H1 (cell line): ENCODE measurements at regions not wholly inside any gene's neighbourhood (a gene's known extent, or its start where the extent isn't known, plus 50 kb on each side); places are given as distances from the start of the nearest gene placed in this dataset.

ENCODE experiments used
- CTCF ChIA-PET: fragments of 300-600 bp; sonication (Branson Sonifier 250); formaldehyde crosslinking; loops from one replicate; lab custom pipeline; 2021; ENCODE audit not compliant: partially characterized antibody; lab: Charles Lee
- POLR2A ChIA-PET: fragments of 300-600 bp; sonication (Branson Sonifier 250); formaldehyde crosslinking; loops from one replicate; lab custom pipeline; 2021; ENCODE audit warnings: inconsistent platforms; ENCODE audit not compliant: partially characterized antibody; lab: Charles Lee
- DNase-seq, 2 experiments: peaks; one replicate each; pipeline versions ENCODE4 v3.0.0 to v3.0.0-alpha.2; 2010 to 2022; ENCODE audit warnings: low spot score in 2 of 2, low read depth in 1 of 2, mixed read lengths in 1 of 2
- FAIRE-seq: peaks from 2 replicates; lab custom pipeline; 2011; peaks lifted over from hg19 to GRCh38; lab: Jason Lieb, UNC
- H2AFZ ChIP-seq: 2 replicates; pipeline ENCODE4 v1.8.1; 2012; ENCODE audit warnings: low read length, inconsistent platforms
- H2AK5ac ChIP-seq: 2 replicates; pipeline ENCODE4 v1.6.1; 2013; ENCODE audit warnings: low read depth, low read length
- H2BK120ac ChIP-seq: replicated peaks from 2 replicates; pipeline ENCODE3; 2013; ENCODE audit warnings: low read depth, low read length, inconsistent platforms
- H2BK12ac ChIP-seq: 2 replicates; pipeline ENCODE4 v1.6.1; 2013; ENCODE audit warnings: low read depth, low read length
- H2BK15ac ChIP-seq: 2 replicates; pipeline ENCODE4 v1.6.1; 2013; ENCODE audit warnings: low read length
- H2BK20ac ChIP-seq: 2 replicates; pipeline ENCODE4 v1.6.1; 2013; ENCODE audit warnings: low read length
- H2BK5ac ChIP-seq: 2 replicates; pipeline ENCODE4 v1.6.1; 2013; ENCODE audit warnings: low read depth, low read length
- H3K14ac ChIP-seq: 2 replicates; pipeline ENCODE4 v1.6.1; 2013; ENCODE audit warnings: inconsistent platforms; ENCODE audit not compliant: insufficient read length
- H3K18ac ChIP-seq: 2 replicates; pipeline ENCODE4 v1.6.1; 2013; ENCODE audit warnings: low read length; ENCODE audit errors: extremely low read depth
- H3K23ac ChIP-seq: 2 replicates; pipeline ENCODE4 v1.6.1; 2013; ENCODE audit warnings: inconsistent platforms; ENCODE audit not compliant: insufficient read length
- H3K23me2 ChIP-seq: 2 replicates; pipeline ENCODE4 v1.6.1; 2013; ENCODE audit warnings: low read depth, low read length
- H3K27ac ChIP-seq: 2 replicates; pipeline ENCODE4 v1.6.1; 2011; ENCODE audit warnings: low read depth, low read length, inconsistent platforms
- H3K27me3 ChIP-seq, 4 experiments: replicated peaks in 1 of 4; 1 replicate in 1 of 4; 2 replicates in 3 of 4; pipeline versions ENCODE4 v1.6.1 to v1.8.1; 2011 to 2013; ENCODE audit warnings: low read length in 3 of 4, mild to moderate bottlenecking in 3 of 4, inconsistent platforms in 2 of 4, mixed read lengths in 2 of 4, moderate library complexity in 1 of 4; ENCODE audit not compliant: control insufficient read depth in 3 of 4, insufficient read depth in 3 of 4; ENCODE audit errors: extremely low read depth in 1 of 4
- H3K36me3 ChIP-seq, 4 experiments: 2 replicates each; pipeline versions ENCODE4 v1.6.1 to v1.8.1; 2011 to 2013; ENCODE audit warnings: mild to moderate bottlenecking in 4 of 4, low read length in 3 of 4, moderate library complexity in 2 of 4, control low read depth in 1 of 4, inconsistent platforms in 1 of 4; ENCODE audit not compliant: insufficient read depth in 4 of 4, control insufficient read depth in 2 of 4
- H3K4ac ChIP-seq: replicated peaks from 2 replicates; pipeline ENCODE3; 2013; ENCODE audit warnings: low read length, low read depth, mixed read lengths, inconsistent platforms; ENCODE audit not compliant: insufficient read length
- H3K4me1 ChIP-seq, 4 experiments: replicated peaks in 1 of 4; 1 replicate in 1 of 4; 2 replicates in 3 of 4; pipeline versions ENCODE4 v1.6.1 to v1.8.1; 2011 to 2013; ENCODE audit warnings: low read length in 3 of 4, inconsistent platforms in 2 of 4, mixed read lengths in 1 of 4; ENCODE audit not compliant: insufficient read depth in 4 of 4, control insufficient read depth in 3 of 4
- H3K4me2 ChIP-seq, 2 experiments: 2 replicates each; pipeline versions ENCODE4 v1.6.1 to v1.8.1; 2011 to 2013; ENCODE audit warnings: low read depth in 2 of 2, low read length in 2 of 2, control low read depth in 1 of 2, inconsistent platforms in 1 of 2, mild to moderate bottlenecking in 1 of 2; ENCODE audit not compliant: insufficient read depth in 1 of 2
- H3K4me3 ChIP-seq, 4 experiments: fragments of 200-600, 300-600 bp in 1 of 4; sonication (generic), shearing (Covaris generic), sonication (Bioruptor Twin) in 1 of 4; 2 replicates each; pipeline versions ENCODE4 v1.5.1 to v1.8.1; 2011 to 2016; ENCODE audit warnings: low read length in 4 of 4, low read depth in 3 of 4, control low read depth in 2 of 4, inconsistent platforms in 2 of 4, mild to moderate bottlenecking in 2 of 4, mixed read lengths in 1 of 4, moderate library complexity in 1 of 4; ENCODE audit not compliant: insufficient read depth in 2 of 4; ENCODE audit errors: extremely low read depth in 1 of 4
- H3K56ac ChIP-seq: replicated peaks from 2 replicates; pipeline ENCODE3; 2013; ENCODE audit warnings: low read depth, mild to moderate bottlenecking, mixed read lengths, low read length, inconsistent platforms; ENCODE audit not compliant: insufficient read length
- H3K79me1 ChIP-seq: 2 replicates; pipeline ENCODE4 v1.6.1; 2013; ENCODE audit warnings: low read depth, low read length, control low read depth
- H3K79me2 ChIP-seq, 2 experiments: 2 replicates each; pipeline versions ENCODE4 v1.6.1 to v1.8.1; 2012 to 2013; ENCODE audit warnings: low read length in 2 of 2, mild to moderate bottlenecking in 2 of 2, inconsistent platforms in 1 of 2; ENCODE audit not compliant: insufficient read depth in 2 of 2, control insufficient read depth in 1 of 2
- H3K9ac ChIP-seq, 4 experiments: replicated peaks in 1 of 4; 1 replicate in 1 of 4; 2 replicates in 3 of 4; pipeline versions ENCODE4 v1.6.1 to v1.8.1; 2011 to 2013; ENCODE audit warnings: low read depth in 3 of 4, low read length in 3 of 4, control low read depth in 2 of 4, mild to moderate bottlenecking in 2 of 4, moderate library complexity in 2 of 4, inconsistent platforms in 1 of 4; ENCODE audit errors: extremely low read depth in 1 of 4
- H3K9me3 ChIP-seq, 2 experiments: 2 replicates each; pipeline versions ENCODE4 v1.6.1 to v1.8.1; 2012 to 2013; ENCODE audit warnings: mild to moderate bottlenecking in 2 of 2, moderate library complexity in 2 of 2, control low read depth in 1 of 2, inconsistent platforms in 1 of 2, low read depth in 1 of 2, low read length in 1 of 2, mixed read lengths in 1 of 2; ENCODE audit not compliant: insufficient read depth in 2 of 2
- H4K20me1 ChIP-seq, 2 experiments: replicated peaks in 1 of 2; 2 replicates each; pipeline versions ENCODE3 to v1.8.1; 2011 to 2013; ENCODE audit warnings: inconsistent platforms in 2 of 2, low read length in 2 of 2, mild to moderate bottlenecking in 1 of 2; ENCODE audit not compliant: insufficient read depth in 2 of 2, control insufficient read depth in 1 of 2
- H4K5ac ChIP-seq: 2 replicates; pipeline ENCODE4 v1.6.1; 2013; ENCODE audit warnings: low read length, low read depth, mixed read lengths, inconsistent platforms; ENCODE audit not compliant: insufficient read length
- H4K8ac ChIP-seq: 2 replicates; pipeline ENCODE4 v1.8.0; 2013; ENCODE audit warnings: mild to moderate bottlenecking, moderate library complexity, low read length, inconsistent platforms; ENCODE audit not compliant: insufficient read depth; ENCODE audit errors: extremely low read depth
- H4K91ac ChIP-seq: replicated peaks from 2 replicates; pipeline ENCODE3; 2013; ENCODE audit warnings: low read length, mixed read lengths, inconsistent platforms; ENCODE audit not compliant: insufficient read length
- POU5F1 ChIP-seq: IDR thresholded peaks from 2 replicates; pipeline ENCODE4 v1.6.1; 2011; ENCODE audit warnings: low read depth, mild to moderate bottlenecking, low read length, moderate library complexity
- RAD21 ChIP-seq, 2 experiments: IDR thresholded peaks in 1 of 2; conservative IDR thresholded peaks in 1 of 2; 2 replicates each; pipeline ENCODE4 v1.6.1; 2011; ENCODE audit warnings: low read depth in 2 of 2, low read length in 2 of 2, improper control_type of control experiment in 1 of 2, inconsistent platforms in 1 of 2, mild to moderate bottlenecking in 1 of 2, moderate library complexity in 1 of 2
- SP2 ChIP-seq: IDR thresholded peaks from 2 replicates; pipeline ENCODE4 v1.6.1; 2012; ENCODE audit warnings: mild to moderate bottlenecking, low read length, inconsistent platforms
- TEAD4 ChIP-seq: IDR thresholded peaks from 2 replicates; pipeline ENCODE4 v1.6.1; 2012; ENCODE audit warnings: low read depth, low read length, inconsistent platforms, mixed read lengths
- WGBS, 2 experiments: shearing (Covaris generic) in 1 of 2; methylation state at CpG; one replicate each; pipeline versions ENCODE4 v1.1.6 to v1.1.7; 2013 to 2015; ENCODE audit warnings: low lambda C conversion rate in 2 of 2, mixed read lengths in 2 of 2, inconsistent platforms in 1 of 2, low coverage in 1 of 2, missing lambda C conversion rate in 1 of 2; ENCODE audit not compliant: insufficient replicate concordance in 2 of 2, insufficient coverage in 1 of 2, insufficient read length in 1 of 2; ENCODE audit errors: extremely low coverage in 1 of 2, missing lambda C conversion rate in 1 of 2; 5-methylcytosine and 5-hydroxymethylcytosine counted together
- TF ChIP-seq, protein P1 (sequence below), 3 experiments: IDR thresholded peaks; 1 replicate in 2 of 3; 2 replicates in 1 of 3; pipeline versions ENCODE4 v1.5.1 to v1.6.1; 2011; ENCODE audit warnings: low read length in 3 of 3, mild to moderate bottlenecking in 3 of 3, inconsistent platforms in 2 of 3, low read depth in 1 of 3, moderate library complexity in 1 of 3; ENCODE audit not compliant: insufficient read depth in 1 of 3; ENCODE audit errors: control extremely low read depth in 1 of 3
- TF ChIP-seq, protein P2 (sequence below): IDR thresholded peaks from 2 replicates; pipeline ENCODE4 v1.6.1; 2012; ENCODE audit warnings: low read length, inconsistent platforms

- Histone ChIP-seq H3K27me3 (peaks cover 10 to 36% (median 24%) of the 10 kb centered on the region in 4 experiments; a peak in 6 of 7 replicates), H2AFZ (peak overlapping the region; percentile 93), H3K18ac (no peak overlapping the region)
Measured at GRCh38 chr10:118241229-118242137, 100.6 kb downstream of the FAM204A start.

More at GRCh38 chr10:118241229-118242137, 100.6 kb downstream of the FAM204A start:
- Histone ChIP-seq H3K9me3 (no peaks in the 10 kb centered on the region), H4K8ac (no peak overlapping the region), H3K27ac (no peak overlapping the region), H3K23ac (no peak overlapping the region), H2BK120ac (no peak overlapping the region), H3K4ac (no peak overlapping the region), H2BK15ac (no peak overlapping the region), H3K4me2 (peak overlapping the region in 1 of 2 experiments; percentile 26; a peak in 2 of 4 replicates), H3K4me1 (peaks cover 0 to 10% (median 7%) of the 10 kb centered on the region in 4 experiments; a peak in 3 of 7 replicates), H2AK5ac (no peak overlapping the region), H4K91ac (no peak overlapping the region), H3K23me2 (peaks cover 11% of the 10 kb centered on the region; the same call in 1 of the 2 replicates), H4K20me1 (peaks cover 0 to 2% of the 10 kb centered on the region in 2 experiments), H2BK5ac (no peak overlapping the region), H3K9ac (no peak overlapping the region), H3K79me1 (no peaks in the 10 kb centered on the region), H4K5ac (no peak overlapping the region), H3K14ac (no peak overlapping the region), H3K4me3 (no peak overlapping the region), H3K56ac (no peak overlapping the region), H3K79me2 (no peaks in the 10 kb centered on the region), H2BK20ac (no peak overlapping the region), H2BK12ac (no peak overlapping the region), H3K36me3 (no peaks in the 10 kb centered on the region)
- WGBS, 2 experiments, result 44 to 100% methylated on average over 1 to 26 of the region's 26 CpGs
- POLR2A ChIA-PET, result interaction anchor here (0.7 kb wide), 1 partner anchor 37 kb away, joined by 3 read pairs; no protein-coding TSS in a partner anchor
- TF ChIP-seq SP2, result no peak
- no peak for TF ChIP-seq POU5F1
- TF ChIP-seq, protein P1, sequence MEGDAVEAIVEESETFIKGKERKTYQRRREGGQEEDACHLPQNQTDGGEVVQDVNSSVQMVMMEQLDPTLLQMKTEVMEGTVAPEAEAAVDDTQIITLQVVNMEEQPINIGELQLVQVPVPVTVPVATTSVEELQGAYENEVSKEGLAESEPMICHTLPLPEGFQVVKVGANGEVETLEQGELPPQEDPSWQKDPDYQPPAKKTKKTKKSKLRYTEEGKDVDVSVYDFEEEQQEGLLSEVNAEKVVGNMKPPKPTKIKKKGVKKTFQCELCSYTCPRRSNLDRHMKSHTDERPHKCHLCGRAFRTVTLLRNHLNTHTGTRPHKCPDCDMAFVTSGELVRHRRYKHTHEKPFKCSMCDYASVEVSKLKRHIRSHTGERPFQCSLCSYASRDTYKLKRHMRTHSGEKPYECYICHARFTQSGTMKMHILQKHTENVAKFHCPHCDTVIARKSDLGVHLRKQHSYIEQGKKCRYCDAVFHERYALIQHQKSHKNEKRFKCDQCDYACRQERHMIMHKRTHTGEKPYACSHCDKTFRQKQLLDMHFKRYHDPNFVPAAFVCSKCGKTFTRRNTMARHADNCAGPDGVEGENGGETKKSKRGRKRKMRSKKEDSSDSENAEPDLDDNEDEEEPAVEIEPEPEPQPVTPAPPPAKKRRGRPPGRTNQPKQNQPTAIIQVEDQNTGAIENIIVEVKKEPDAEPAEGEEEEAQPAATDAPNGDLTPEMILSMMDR (IDR thresholded peaks at IDR 0.05; ENCODE audit: control extremely low read depth in 1 of 3, insufficient read depth in 1 of 3, low read depth in 1 of 3, low read length in 3 of 3), result peak; percentile 81 to 98 (median 87)
- peak; percentile 96 for TF ChIP-seq RAD21 (IDR thresholded peaks at IDR 0.05 in 1 of 2, conservative IDR thresholded peaks at IDR 0.05 in 1 of 2; ENCODE audit: low read depth in 2 of 2, low read length in 2 of 2)
- TF ChIP-seq TEAD4, result 0 out of 2 replicates have a peak, but pooled peaks have one; percentile 29
- TF ChIP-seq, protein P2, sequence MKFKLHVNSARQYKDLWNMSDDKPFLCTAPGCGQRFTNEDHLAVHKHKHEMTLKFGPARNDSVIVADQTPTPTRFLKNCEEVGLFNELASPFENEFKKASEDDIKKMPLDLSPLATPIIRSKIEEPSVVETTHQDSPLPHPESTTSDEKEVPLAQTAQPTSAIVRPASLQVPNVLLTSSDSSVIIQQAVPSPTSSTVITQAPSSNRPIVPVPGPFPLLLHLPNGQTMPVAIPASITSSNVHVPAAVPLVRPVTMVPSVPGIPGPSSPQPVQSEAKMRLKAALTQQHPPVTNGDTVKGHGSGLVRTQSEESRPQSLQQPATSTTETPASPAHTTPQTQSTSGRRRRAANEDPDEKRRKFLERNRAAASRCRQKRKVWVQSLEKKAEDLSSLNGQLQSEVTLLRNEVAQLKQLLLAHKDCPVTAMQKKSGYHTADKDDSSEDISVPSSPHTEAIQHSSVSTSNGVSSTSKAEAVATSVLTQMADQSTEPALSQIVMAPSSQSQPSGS, result no peak
- CTCF ChIA-PET, result interaction anchor here (0.5 to 5.6 kb wide), 38 partner anchors 9 to 745 kb away, joined by 3 to 38 read pairs (median 4); no protein-coding TSS in a partner anchor
- FAIRE-seq (peak; percentile 97), DNase-seq (peak; percentile 60 to 89)
